ENCODE measurements at regions not wholly inside any gene's neighbourhood (a gene's known extent, or its start where the extent isn't known, plus 50 kb on each side); places are given as distances from the start of the nearest gene placed in this dataset.

GRCh38 chr18:46411867-46412690, 244.9 kb downstream of the LOXHD1 start:
- Histone ChIP-seq H3K79me2 (no peaks in the 10 kb centered on the region), H3K4me3 (no peak overlapping the region), H3K4me2 (no peak overlapping the region)

GRCh38 chr18:46412916-46413315, 244.1 kb downstream of the LOXHD1 start:
- Histone ChIP-seq H4K20me1 (ENCODE audit: insufficient read depth, poor library complexity, severe bottlenecking) (no peaks in the 10 kb centered on the region), H3K27me3 (no peaks in the 10 kb centered on the region), H2AFZ (no peak overlapping the region), H3K4me1 (ENCODE audit: insufficient read depth) (peaks cover 18% of the 10 kb centered on the region), H3K79me2 (no peaks in the 10 kb centered on the region), H3K9me2 (replicated peaks; ENCODE audit: insufficient read depth) (no peaks in the 10 kb centered on the region), H3K4me2 (no peak overlapping the region), H3K27ac (peak overlapping the region; percentile 19), H3K36me3 (replicated peaks; ENCODE audit: insufficient read depth, low read depth) (no peaks in the 10 kb centered on the region), H3K4me3 (no peak overlapping the region), H3K9me3 (ENCODE audit: low read depth) (no peaks in the 10 kb centered on the region)
- no peak for TF ChIP-seq EZH2phosphoT487 (IDR thresholded peaks at IDR 0.05; ENCODE audit: low read depth, severe bottlenecking, unreplicated experiment)
- TF ChIP-seq CTCF (IDR thresholded peaks at IDR 0.05; ENCODE audit: poor library complexity) = no peak
- no peak for TF ChIP-seq EZH2 (IDR thresholded peaks at IDR 0.05; ENCODE audit: borderline replicate concordance)
- peak; percentile 24 for DNase-seq (ENCODE audit: low spot score)
- 61% methylated on average over 11 of the region's 11 CpGs for WGBS (ENCODE audit: low lambda C conversion rate, missing lambda C conversion rate)

More at GRCh38 chr18:46411867-46412690, 244.9 kb downstream of the LOXHD1 start:
- Histone ChIP-seq H4K20me1 (ENCODE audit: insufficient read depth, poor library complexity, severe bottlenecking) (no peaks in the 10 kb centered on the region), H3K9me3 (ENCODE audit: low read depth) (no peaks in the 10 kb centered on the region), H3K27ac (no peak overlapping the region), H3K36me3 (replicated peaks; ENCODE audit: insufficient read depth, low read depth) (no peaks in the 10 kb centered on the region), H3K9me2 (replicated peaks; ENCODE audit: insufficient read depth) (no peaks in the 10 kb centered on the region), H3K27me3 (no peaks in the 10 kb centered on the region), H2AFZ (no peak overlapping the region), H3K4me1 (ENCODE audit: insufficient read depth) (peaks cover 18% of the 10 kb centered on the region)
- WGBS (ENCODE audit: low lambda C conversion rate, missing lambda C conversion rate) = 32% methylated on average over 6 of the region's 6 CpGs
- TF ChIP-seq CTCF (IDR thresholded peaks at IDR 0.05; ENCODE audit: poor library complexity) = no peak
- TF ChIP-seq EZH2phosphoT487 (IDR thresholded peaks at IDR 0.05; ENCODE audit: low read depth, severe bottlenecking, unreplicated experiment) = no peak
- no peak for TF ChIP-seq EZH2 (IDR thresholded peaks at IDR 0.05; ENCODE audit: borderline replicate concordance)
- DNase-seq (ENCODE audit: low spot score) = no peak

- Histone ChIP-seq H3K4me3 (no peak overlapping the region), H3K79me2 (no peaks in the 10 kb centered on the region), H2AFZ (no peak overlapping the region), H3K27ac (peak overlapping the region; percentile 19), H3K4me2 (no peak overlapping the region), H3K27me3 (no peaks in the 10 kb centered on the region), H3K9me2 (replicated peaks; ENCODE audit: insufficient read depth) (no peaks in the 10 kb centered on the region), H3K4me1 (ENCODE audit: insufficient read depth) (peaks cover 18% of the 10 kb centered on the region), H4K20me1 (ENCODE audit: insufficient read depth, poor library complexity, severe bottlenecking) (no peaks in the 10 kb centered on the region), H3K9me3 (ENCODE audit: low read depth) (no peaks in the 10 kb centered on the region), H3K36me3 (replicated peaks; ENCODE audit: insufficient read depth, low read depth) (no peaks in the 10 kb centered on the region)
- no peak for DNase-seq (ENCODE audit: low spot score)
- TF ChIP-seq EZH2phosphoT487 (IDR thresholded peaks at IDR 0.05; ENCODE audit: low read depth, severe bottlenecking, unreplicated experiment) (no peak), CTCF (IDR thresholded peaks at IDR 0.05; ENCODE audit: poor library complexity) (no peak), EZH2 (IDR thresholded peaks at IDR 0.05; ENCODE audit: borderline replicate concordance) (no peak)
- 61% methylated on average over 3 of the region's 3 CpGs for WGBS (ENCODE audit: low lambda C conversion rate, missing lambda C conversion rate)
Measured at GRCh38 chr18:46413684-46414083, 243.3 kb downstream of the LOXHD1 start.

Measured in hepatocyte (in vitro differentiated cells).